Neural cell (in vitro differentiated cells): ENCODE measurements at regions not wholly inside any gene's neighbourhood (a gene's known extent, or its start where the extent isn't known, plus 50 kb on each side); places are given as distances from the start of the nearest gene placed in this dataset.

ENCODE experiments used
- H2AFZ ChIP-seq: fragments of 200-600, 300-800 bp; sonication (generic), shearing (Covaris generic); 2 replicates; pipeline ENCODE4 v1.6.0; 2014; ENCODE audit warnings: low read depth, mild to moderate bottlenecking, antibody characterized with exemption, low read length, moderate library complexity
- H3F3A ChIP-seq: fragments of 200-600 bp; shearing (Covaris generic); 2 replicates; pipeline ENCODE4 v1.6.1; 2016; ENCODE audit warnings: mild to moderate bottlenecking, moderate library complexity, mixed read lengths, antibody characterized with exemption, low read length; ENCODE audit not compliant: insufficient read depth, poor library complexity, severe bottlenecking
- H3K27ac ChIP-seq: fragments of 200-600, 300-800 bp; sonication (generic), shearing (Covaris generic); 2 replicates; pipeline ENCODE4 v1.5.1; 2014; ENCODE audit warnings: mild to moderate bottlenecking, low read length, moderate library complexity
- H3K27me3 ChIP-seq: fragments of 300-800, 200-600 bp; sonication (generic), shearing (Covaris generic); 2 replicates; pipeline ENCODE4 v1.6.0; 2014; ENCODE audit warnings: mild to moderate bottlenecking, low read depth, low read length, moderate library complexity; ENCODE audit not compliant: insufficient read depth
- H3K36me3 ChIP-seq: fragments of 300-800, 200-600 bp; sonication (generic), shearing (Covaris generic); 2 replicates; pipeline ENCODE4 v1.5.1; 2014; ENCODE audit warnings: mild to moderate bottlenecking, antibody characterized with exemption, low read length, moderate library complexity; ENCODE audit not compliant: insufficient read depth
- H3K4me2 ChIP-seq: fragments of 300-800, 200-600 bp; sonication (generic), shearing (Covaris generic); 2 replicates; pipeline ENCODE4 v1.6.0; 2014; ENCODE audit warnings: mild to moderate bottlenecking, low read length
- H3K4me3 ChIP-seq: fragments of 300-800, 200-600 bp; sonication (generic), shearing (Covaris generic); 2 replicates; pipeline ENCODE4 v1.5.1; 2014; ENCODE audit warnings: mild to moderate bottlenecking, low read length, moderate library complexity
- H3K79me2 ChIP-seq: fragments of 200-600 bp; shearing (Covaris generic); replicated peaks from 2 replicates; pipeline ENCODE4 v1.6.0; 2014; ENCODE audit warnings: mild to moderate bottlenecking, low read length, moderate library complexity; ENCODE audit not compliant: insufficient read depth
- H3K9ac ChIP-seq: fragments of 300-800, 200-600 bp; sonication (generic), shearing (Covaris generic); 2 replicates; pipeline ENCODE4 v1.6.1; 2016; ENCODE audit warnings: mild to moderate bottlenecking, low read length, mixed read lengths
- H3K9me2 ChIP-seq: fragments of 200-600 bp; shearing (Covaris generic); 2 replicates; pipeline ENCODE4 v1.6.1; 2016; ENCODE audit warnings: mild to moderate bottlenecking, low read length, mixed read lengths; ENCODE audit not compliant: insufficient read depth
- H3K9me3 ChIP-seq: fragments of 200-600, 300-800 bp; sonication (generic), shearing (Covaris generic); 2 replicates; pipeline ENCODE4 v1.6.1; 2016; ENCODE audit warnings: mild to moderate bottlenecking, mixed run types, low read length, moderate library complexity, mixed read lengths
- H4K20me1 ChIP-seq: fragments of 200-600 bp; shearing (Covaris generic); 2 replicates; pipeline ENCODE4 v1.6.1; 2016; ENCODE audit warnings: mild to moderate bottlenecking, mixed run types; ENCODE audit not compliant: insufficient read depth
- EP300 ChIP-seq: fragments of 450-650 bp; conservative IDR thresholded peaks from 2 replicates; pipeline ENCODE4 v1.6.1; 2014; ENCODE audit warnings: antibody characterized with exemption, mild to moderate bottlenecking, moderate library complexity; ENCODE audit not compliant: poor library complexity, severe bottlenecking
- EZH2 ChIP-seq: fragments of 200-600, 300-800 bp; shearing (Covaris generic), sonication (generic); IDR thresholded peaks from 2 replicates; pipeline ENCODE4 v1.6.1; 2014; ENCODE audit warnings: antibody characterized with exemption, low read length, borderline replicate concordance, mild to moderate bottlenecking; ENCODE audit not compliant: insufficient read depth, poor library complexity, severe bottlenecking
- MXI1 ChIP-seq: fragments of 450-650 bp; conservative IDR thresholded peaks from 2 replicates; pipeline ENCODE4 v1.6.1; 2014; ENCODE audit warnings: antibody characterized with exemption, mild to moderate bottlenecking; ENCODE audit not compliant: poor library complexity, severe bottlenecking
- POLR2AphosphoS5 ChIP-seq: IDR thresholded peaks from 2 replicates; pipeline ENCODE4 v1.6.1; 2012
- RAD21 ChIP-seq: fragments of 450-650 bp; conservative IDR thresholded peaks from 2 replicates; pipeline ENCODE4 v1.6.1; 2014; ENCODE audit warnings: antibody characterized with exemption, mild to moderate bottlenecking, moderate library complexity
- REST ChIP-seq: IDR thresholded peaks from 2 replicates; pipeline ENCODE4 v1.6.1; 2012; ENCODE audit warnings: borderline replicate concordance
- SMC3 ChIP-seq: fragments of 450-650 bp; conservative IDR thresholded peaks from 2 replicates; pipeline ENCODE4 v1.6.1; 2014; ENCODE audit warnings: antibody characterized with exemption, mild to moderate bottlenecking, moderate library complexity; ENCODE audit not compliant: poor library complexity
- TAF1 ChIP-seq: IDR thresholded peaks from 2 replicates; pipeline ENCODE4 v1.6.1; 2012; ENCODE audit warnings: low read depth
- TF ChIP-seq, protein P1 (sequence below): fragments of 450-650 bp; IDR thresholded peaks from 2 replicates; pipeline ENCODE4 v1.5.1; 2014; ENCODE audit warnings: antibody characterized with exemption, mild to moderate bottlenecking, moderate library complexity; ENCODE audit not compliant: poor library complexity, severe bottlenecking

DNA sequence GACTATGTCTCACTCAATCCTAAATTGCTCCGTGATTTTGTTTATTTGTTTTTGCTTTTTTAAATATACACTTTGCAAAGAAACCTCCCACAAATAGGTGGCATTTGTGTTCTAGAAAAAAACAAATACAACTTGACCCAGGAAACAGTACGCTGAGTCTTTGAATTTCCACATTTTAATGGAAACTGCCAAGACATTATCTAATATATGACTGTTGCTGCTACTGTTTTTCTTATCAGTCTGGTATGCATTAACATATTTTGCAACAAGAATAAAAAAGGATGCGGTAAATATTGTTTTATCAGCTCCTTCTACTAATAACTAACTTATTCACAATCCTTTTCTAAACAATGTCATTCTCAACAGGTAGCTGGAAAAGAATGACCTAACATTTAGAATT lies 187.4 kb downstream of the LRIG3 start:
- Histone ChIP-seq H3K9me3 (no peaks in the 10 kb centered on the region), H3K36me3 (no peaks in the 10 kb centered on the region), H3K9ac (no peak overlapping the region), H2AFZ (no peak overlapping the region), H3K4me3 (no peak overlapping the region), H3K4me2 (no peak overlapping the region), H3K9me2 (no peaks in the 10 kb centered on the region), H3F3A (no peaks in the 10 kb centered on the region), H3K27me3 (no peaks in the 10 kb centered on the region), H3K27ac (no peak overlapping the region), H4K20me1 (no peaks in the 10 kb centered on the region), H3K79me2 (no peaks in the 10 kb centered on the region)
- TF ChIP-seq MXI1: no peak
- TF ChIP-seq EZH2: no peak
- no peak for TF ChIP-seq EP300
- TF ChIP-seq, protein P1, sequence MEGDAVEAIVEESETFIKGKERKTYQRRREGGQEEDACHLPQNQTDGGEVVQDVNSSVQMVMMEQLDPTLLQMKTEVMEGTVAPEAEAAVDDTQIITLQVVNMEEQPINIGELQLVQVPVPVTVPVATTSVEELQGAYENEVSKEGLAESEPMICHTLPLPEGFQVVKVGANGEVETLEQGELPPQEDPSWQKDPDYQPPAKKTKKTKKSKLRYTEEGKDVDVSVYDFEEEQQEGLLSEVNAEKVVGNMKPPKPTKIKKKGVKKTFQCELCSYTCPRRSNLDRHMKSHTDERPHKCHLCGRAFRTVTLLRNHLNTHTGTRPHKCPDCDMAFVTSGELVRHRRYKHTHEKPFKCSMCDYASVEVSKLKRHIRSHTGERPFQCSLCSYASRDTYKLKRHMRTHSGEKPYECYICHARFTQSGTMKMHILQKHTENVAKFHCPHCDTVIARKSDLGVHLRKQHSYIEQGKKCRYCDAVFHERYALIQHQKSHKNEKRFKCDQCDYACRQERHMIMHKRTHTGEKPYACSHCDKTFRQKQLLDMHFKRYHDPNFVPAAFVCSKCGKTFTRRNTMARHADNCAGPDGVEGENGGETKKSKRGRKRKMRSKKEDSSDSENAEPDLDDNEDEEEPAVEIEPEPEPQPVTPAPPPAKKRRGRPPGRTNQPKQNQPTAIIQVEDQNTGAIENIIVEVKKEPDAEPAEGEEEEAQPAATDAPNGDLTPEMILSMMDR: no peak
- TF ChIP-seq RAD21: no peak
- no peak for TF ChIP-seq SMC3
- TF ChIP-seq TAF1: no peak
- TF ChIP-seq REST: no peak
- no peak for TF ChIP-seq POLR2AphosphoS5

- Histone ChIP-seq H3K9me2 (no peaks in the 10 kb centered on the region), H3K4me3 (no peak overlapping the region), H3K4me2 (no peak overlapping the region), H3F3A (no peaks in the 10 kb centered on the region), H3K27ac (no peak overlapping the region), H3K36me3 (no peaks in the 10 kb centered on the region), H3K9me3 (peaks cover 3% of the 10 kb centered on the region), H3K27me3 (no peaks in the 10 kb centered on the region), H3K79me2 (no peaks in the 10 kb centered on the region), H4K20me1 (no peaks in the 10 kb centered on the region), H3K9ac (no peak overlapping the region), H2AFZ (no peak overlapping the region)
- TF ChIP-seq POLR2AphosphoS5 (no peak), MXI1 (no peak), EP300 (no peak), RAD21 (no peak), EZH2 (no peak), REST (no peak), TAF1 (no peak), SMC3 (no peak)
- TF ChIP-seq, protein P1: no peak
Measured at GRCh38 chr12:58741226-58741625, 179.1 kb downstream of the LRIG3 start.
